Activated CD8-positive, alpha-beta T cell treated with anti-CD3 and anti-CD28 coated beads for 36 hours (primary cell): ENCODE measurements at regions not wholly inside any gene's neighbourhood (a gene's known extent, or its start where the extent isn't known, plus 50 kb on each side); places are given as distances from the start of the nearest gene placed in this dataset.

ENCODE experiments used
- ATAC-seq: fragments of 200-7000 bp; cut with Tn5 transposase; one replicate; pipeline ENCODE4 v1.10.0; 2021; ENCODE audit warnings: mild to moderate bottlenecking, moderate library complexity
- CTCF ChIA-PET: fragments of 350-600 bp; sonication (Branson Sonifier 250); formaldehyde crosslinking; loops from one replicate; lab custom pipeline; 2021; ENCODE audit warnings: antibody characterized with exemption; lab: Charles Lee
- POLR2A ChIA-PET: fragments of 350-600 bp; sonication (Branson Sonifier 250); formaldehyde crosslinking; loops from one replicate; lab custom pipeline; 2021; ENCODE audit warnings: antibody characterized with exemption; lab: Charles Lee
- DNase-seq: peaks from one replicate; pipeline ENCODE4 v3.0.0-alpha.2; 2020
- H3K27ac Mint-ChIP-seq: one replicate; pipeline ENCODE4 v1.8.0; 2021; ENCODE audit warnings: mild to moderate bottlenecking, mixed read lengths
- H3K27me3 Mint-ChIP-seq: one replicate; pipeline ENCODE4 v1.8.0; 2021; ENCODE audit warnings: mixed read lengths
- H3K36me3 Mint-ChIP-seq: one replicate; pipeline ENCODE4 v1.8.0; 2021; ENCODE audit warnings: low read depth, mixed read lengths
- H3K4me1 Mint-ChIP-seq: one replicate; pipeline ENCODE4 v1.8.0; 2021; ENCODE audit warnings: low read depth, mixed read lengths
- H3K4me3 Mint-ChIP-seq: one replicate; pipeline ENCODE4 v1.8.0; 2021; ENCODE audit warnings: mild to moderate bottlenecking, moderate library complexity, mixed read lengths
- H3K9me3 Mint-ChIP-seq: one replicate; pipeline ENCODE4 v1.8.0; 2021; ENCODE audit warnings: mixed read lengths
- CTCF ChIP-seq: fragments of 200-600 bp; IDR thresholded peaks from one replicate; pipeline ENCODE4 v1.8.0; 2022; ENCODE audit warnings: antibody characterized with exemption, mild to moderate bottlenecking
- intact Hi-C: fragments of 100-400 bp; cut with micrococcal nuclease; formaldehyde crosslinking; loops from one replicate; pipeline ENCODE4 v1.10.0; 2022

GRCh38 chr2:146621656-146622055 is 1223.2 kb upstream of the ACVR2A start:
- ChIA-PET CTCF (no interaction called here), POLR2A (no interaction called here)
- Mint-ChIP-seq H3K27me3 (no peaks in the 10 kb centered on the region), H3K27ac (no peak overlapping the region), H3K9me3 (peaks cover 1% of the 10 kb centered on the region), H3K4me1 (no peaks in the 10 kb centered on the region), H3K4me3 (no peak overlapping the region), H3K36me3 (no peaks in the 10 kb centered on the region)
- intact Hi-C loops, result no loop called here
- TF ChIP-seq CTCF, result no peak
- ATAC-seq (no peak), DNase-seq (no peak)

GRCh38 chr2:146615778-146616177 is 1229.1 kb upstream of the ACVR2A start:
- H3K4me1 Mint-ChIP-seq, result no peaks in the 10 kb centered on the region
- no peak overlapping the region for H3K27ac Mint-ChIP-seq
- H3K9me3 Mint-ChIP-seq, result peaks cover 5% of the 10 kb centered on the region
- ATAC-seq, result no peak
- H3K4me3 Mint-ChIP-seq, result no peak overlapping the region
- intact Hi-C loops, result no loop called here
- TF ChIP-seq CTCF, result no peak
- no peaks in the 10 kb centered on the region for H3K27me3 Mint-ChIP-seq
- CTCF ChIA-PET, result no interaction called here
- POLR2A ChIA-PET, result no interaction called here
- no peak for DNase-seq
- H3K36me3 Mint-ChIP-seq, result no peaks in the 10 kb centered on the region

- DNase-seq (no peak), ATAC-seq (no peak)
- H3K27me3 Mint-ChIP-seq, result no peaks in the 10 kb centered on the region
- peaks cover 3% of the 10 kb centered on the region for H3K9me3 Mint-ChIP-seq
- ChIA-PET POLR2A (no interaction called here), CTCF (no interaction called here)
- H3K27ac Mint-ChIP-seq, result no peak overlapping the region
- TF ChIP-seq CTCF, result no peak
- intact Hi-C loops, result no loop called here
- no peak overlapping the region for H3K4me3 Mint-ChIP-seq
- H3K4me1 Mint-ChIP-seq, result no peaks in the 10 kb centered on the region
- no peaks in the 10 kb centered on the region for H3K36me3 Mint-ChIP-seq
Observed at GRCh38 chr2:146608490-146608889, 1236.3 kb upstream of the ACVR2A start.

- no peak for ATAC-seq
- peaks cover 3% of the 10 kb centered on the region for H3K9me3 Mint-ChIP-seq
- H3K36me3 Mint-ChIP-seq, result no peaks in the 10 kb centered on the region
- no peak overlapping the region for H3K4me3 Mint-ChIP-seq
- H3K27ac Mint-ChIP-seq, result no peak overlapping the region
- POLR2A ChIA-PET, result no interaction called here
- DNase-seq, result no peak
- TF ChIP-seq CTCF, result no peak
- H3K4me1 Mint-ChIP-seq, result no peaks in the 10 kb centered on the region
- CTCF ChIA-PET, result no interaction called here
- intact Hi-C loops, result no loop called here
- H3K27me3 Mint-ChIP-seq, result no peaks in the 10 kb centered on the region
Observed at GRCh38 chr2:146604521-146604920, 1240.3 kb upstream of the ACVR2A start.

- no peaks in the 10 kb centered on the region for H3K4me1 Mint-ChIP-seq
- ChIA-PET CTCF (interaction anchor here (0.6 kb wide), 1 partner anchor 263 kb away, joined by 3 read pairs; no protein-coding TSS in a partner anchor), POLR2A (no interaction called here)
- ATAC-seq (no peak), DNase-seq (no peak)
- H3K27me3 Mint-ChIP-seq, result no peaks in the 10 kb centered on the region
- no peak overlapping the region for H3K27ac Mint-ChIP-seq
- TF ChIP-seq CTCF, result no peak
- H3K9me3 Mint-ChIP-seq, result peaks cover 3% of the 10 kb centered on the region
- no peaks in the 10 kb centered on the region for H3K36me3 Mint-ChIP-seq
- no peak overlapping the region for H3K4me3 Mint-ChIP-seq
- intact Hi-C loops, result no loop called here
Observed at GRCh38 chr2:146602856-146603255, 1242.0 kb upstream of the ACVR2A start.
